GM23248 (cell line): ENCODE measurements at regions not wholly inside any gene's neighbourhood (a gene's known extent, or its start where the extent isn't known, plus 50 kb on each side); places are given as distances from the start of the nearest gene placed in this dataset.

Experiments
- EZH2 ChIP-seq: fragments of 200-600 bp; sonication (generic); IDR thresholded peaks from 2 replicates; pipeline ENCODE4 v1.6.1; 2018; ENCODE audit warnings: antibody characterized with exemption, mild to moderate bottlenecking; ENCODE audit not compliant: insufficient read depth, poor library complexity, severe bottlenecking
- EZH2phosphoT487 ChIP-seq: fragments of 200-600 bp; sonication (generic); IDR thresholded peaks from 2 replicates; pipeline ENCODE4 v1.6.1; 2018; ENCODE audit warnings: antibody characterized with exemption, moderate library complexity, mild to moderate bottlenecking, low read depth; ENCODE audit not compliant: insufficient read depth

- no peak for TF ChIP-seq EZH2
- TF ChIP-seq EZH2phosphoT487: no peak
These were observed 676.4 kb upstream of the HS6ST1 start for GRCh38 chr2:128995086-128995485.
